ENCODE measurements at regions not wholly inside any gene's neighbourhood (a gene's known extent, or its start where the extent isn't known, plus 50 kb on each side); places are given as distances from the start of the nearest gene placed in this dataset.
"Not testable (repeated sequence)": the region's sequence is repeated elsewhere in the genome, so short reads cannot be mapped to it uniquely, and the experiment has no call there.

DNA sequence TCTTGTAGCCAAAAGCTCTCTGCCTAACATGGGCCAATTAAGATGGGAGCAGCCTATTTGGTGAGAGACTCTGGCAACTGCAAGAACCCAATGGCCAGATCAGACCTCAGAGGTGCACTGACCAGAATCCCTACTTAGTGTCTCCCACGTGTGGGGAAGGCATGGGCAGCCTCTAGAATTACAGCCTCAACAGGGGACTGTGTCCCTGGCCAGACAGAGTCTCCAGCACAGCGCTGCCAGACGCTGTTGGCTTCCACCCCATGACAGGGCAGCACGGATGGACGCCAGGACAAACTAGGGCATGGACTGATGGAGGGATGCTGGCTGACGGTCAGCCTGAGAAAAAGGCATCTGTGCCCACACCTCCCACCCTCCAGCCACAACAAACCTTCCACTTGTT, 729.3 kb upstream of the AUTS2 start:
- Histone ChIP-seq H3K9ac (ENCODE audit: low read length) (no peak overlapping the region), H3K4me1 (ENCODE audit: insufficient read depth, low read length) (no peaks in the 10 kb centered on the region), H2AFZ (ENCODE audit: low read depth, low read length) (no peak overlapping the region), H3K36me3 (ENCODE audit: insufficient read depth, low read length) (no peaks in the 10 kb centered on the region), H3K27ac (ENCODE audit: low read depth, low read length) (no peak overlapping the region), H3K79me2 (ENCODE audit: insufficient read depth, low read length) (no peaks in the 10 kb centered on the region), H4K20me1 (ENCODE audit: insufficient read depth, low read length) (no peaks in the 10 kb centered on the region), H3K4me3 (ENCODE audit: insufficient read depth, low read depth, low read length) (no peak overlapping the region), H3K27me3 (ENCODE audit: insufficient read depth, low read length) (no peaks in the 10 kb centered on the region), H3K4me2 (ENCODE audit: low read length) (no peak overlapping the region), H3K9me3 (ENCODE audit: insufficient read depth, low read depth, low read length) (no peaks in the 10 kb centered on the region)
- no peak overlapping the region for H3K27ac Mint-ChIP-seq (ENCODE audit: unreplicated experiment)
- H3K4me1 Mint-ChIP-seq (ENCODE audit: low read depth, unreplicated experiment) = no peaks in the 10 kb centered on the region
- no peaks in the 10 kb centered on the region for H3K36me3 Mint-ChIP-seq (ENCODE audit: low read depth, unreplicated experiment)
- no peak for DNase-seq (ENCODE audit: low read depth)
- no peak for FAIRE-seq
- no peak overlapping the region for H3K4me3 Mint-ChIP-seq (ENCODE audit: unreplicated experiment)
- TF ChIP-seq EZH2 (IDR thresholded peaks at IDR 0.05; ENCODE audit: insufficient read depth, low read length) = no peak
- TF ChIP-seq, protein P1, sequence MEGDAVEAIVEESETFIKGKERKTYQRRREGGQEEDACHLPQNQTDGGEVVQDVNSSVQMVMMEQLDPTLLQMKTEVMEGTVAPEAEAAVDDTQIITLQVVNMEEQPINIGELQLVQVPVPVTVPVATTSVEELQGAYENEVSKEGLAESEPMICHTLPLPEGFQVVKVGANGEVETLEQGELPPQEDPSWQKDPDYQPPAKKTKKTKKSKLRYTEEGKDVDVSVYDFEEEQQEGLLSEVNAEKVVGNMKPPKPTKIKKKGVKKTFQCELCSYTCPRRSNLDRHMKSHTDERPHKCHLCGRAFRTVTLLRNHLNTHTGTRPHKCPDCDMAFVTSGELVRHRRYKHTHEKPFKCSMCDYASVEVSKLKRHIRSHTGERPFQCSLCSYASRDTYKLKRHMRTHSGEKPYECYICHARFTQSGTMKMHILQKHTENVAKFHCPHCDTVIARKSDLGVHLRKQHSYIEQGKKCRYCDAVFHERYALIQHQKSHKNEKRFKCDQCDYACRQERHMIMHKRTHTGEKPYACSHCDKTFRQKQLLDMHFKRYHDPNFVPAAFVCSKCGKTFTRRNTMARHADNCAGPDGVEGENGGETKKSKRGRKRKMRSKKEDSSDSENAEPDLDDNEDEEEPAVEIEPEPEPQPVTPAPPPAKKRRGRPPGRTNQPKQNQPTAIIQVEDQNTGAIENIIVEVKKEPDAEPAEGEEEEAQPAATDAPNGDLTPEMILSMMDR (IDR thresholded peaks at IDR 0.05; ENCODE audit: insufficient read depth, low read depth, low read length) = no peak
- H3K27me3 Mint-ChIP-seq (ENCODE audit: low read depth, unreplicated experiment) = no peaks in the 10 kb centered on the region
- H3K9me3 Mint-ChIP-seq (ENCODE audit: unreplicated experiment) = peaks cover 15% of the 10 kb centered on the region

DNA sequence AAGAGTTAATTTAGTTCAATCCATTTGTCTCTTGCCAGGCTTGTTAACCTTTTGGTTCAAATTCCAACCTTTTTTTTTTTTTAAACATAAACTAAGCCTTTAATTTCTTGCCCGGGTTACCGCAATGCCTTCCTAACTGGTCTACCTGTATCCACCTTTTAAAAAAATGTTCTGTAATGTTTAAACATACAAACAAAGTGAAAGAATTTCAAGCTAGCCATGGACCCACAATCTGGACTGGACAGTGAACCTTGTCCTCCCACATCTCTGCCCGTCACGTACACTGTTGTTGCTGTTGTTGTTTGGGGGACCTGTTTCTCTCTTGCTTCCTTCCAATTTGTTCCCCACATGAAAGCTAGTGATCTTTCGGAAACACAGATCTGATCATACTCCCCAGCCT, 724.7 kb upstream of the AUTS2 start:
- no peaks in the 10 kb centered on the region for H3K36me3 Mint-ChIP-seq (ENCODE audit: low read depth, unreplicated experiment)
- Histone ChIP-seq H3K4me3 (ENCODE audit: insufficient read depth, low read depth, low read length) (no peak overlapping the region), H3K27me3 (ENCODE audit: insufficient read depth, low read length) (no peaks in the 10 kb centered on the region), H3K9me3 (ENCODE audit: insufficient read depth, low read depth, low read length) (no peaks in the 10 kb centered on the region), H3K36me3 (ENCODE audit: insufficient read depth, low read length) (no peaks in the 10 kb centered on the region), H2AFZ (ENCODE audit: low read depth, low read length) (no peak overlapping the region), H3K4me1 (ENCODE audit: insufficient read depth, low read length) (no peaks in the 10 kb centered on the region), H3K79me2 (ENCODE audit: insufficient read depth, low read length) (no peaks in the 10 kb centered on the region), H3K4me2 (ENCODE audit: low read length) (no peak overlapping the region), H3K9ac (ENCODE audit: low read length) (no peak overlapping the region), H3K27ac (ENCODE audit: low read depth, low read length) (no peak overlapping the region), H4K20me1 (ENCODE audit: insufficient read depth, low read length) (no peaks in the 10 kb centered on the region)
- no peaks in the 10 kb centered on the region for H3K4me1 Mint-ChIP-seq (ENCODE audit: low read depth, unreplicated experiment)
- no peak overlapping the region for H3K4me3 Mint-ChIP-seq (ENCODE audit: unreplicated experiment)
- TF ChIP-seq EZH2 (IDR thresholded peaks at IDR 0.05; ENCODE audit: insufficient read depth, low read length) = no peak
- TF ChIP-seq, protein P1 (IDR thresholded peaks at IDR 0.05; ENCODE audit: insufficient read depth, low read depth, low read length) = no peak
- peaks cover 10% of the 10 kb centered on the region for H3K9me3 Mint-ChIP-seq (ENCODE audit: unreplicated experiment)
- no peaks in the 10 kb centered on the region for H3K27me3 Mint-ChIP-seq (ENCODE audit: low read depth, unreplicated experiment)
- DNase-seq (ENCODE audit: low read depth) (no peak), FAIRE-seq (no peak)
- H3K27ac Mint-ChIP-seq (ENCODE audit: unreplicated experiment) = no peak overlapping the region

DNA sequence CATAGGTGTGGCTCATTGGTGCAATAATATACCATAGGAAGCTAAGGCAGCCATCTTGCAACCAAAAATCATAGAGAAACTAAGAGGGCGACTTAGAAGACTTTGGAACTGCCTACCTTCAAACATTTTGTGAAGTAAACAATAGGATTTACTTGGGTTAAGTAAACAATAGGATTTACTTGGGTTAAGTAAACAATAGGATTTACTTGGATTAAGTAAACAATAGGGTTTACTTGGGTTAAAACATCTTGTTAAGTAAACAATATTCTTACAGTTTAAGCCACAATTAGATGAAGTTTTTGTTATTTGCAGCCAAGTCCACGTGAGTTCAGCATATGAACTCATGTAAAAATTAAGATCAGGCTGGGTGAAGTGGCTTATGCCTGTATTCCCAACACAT, 722.4 kb upstream of the AUTS2 start:
- Mint-ChIP-seq H3K4me1 (ENCODE audit: low read depth, unreplicated experiment) (no peaks in the 10 kb centered on the region), H3K4me3 (ENCODE audit: unreplicated experiment) (no peak overlapping the region), H3K27ac (ENCODE audit: unreplicated experiment) (no peak overlapping the region), H3K9me3 (ENCODE audit: unreplicated experiment) (peaks cover 9% of the 10 kb centered on the region), H3K36me3 (ENCODE audit: low read depth, unreplicated experiment) (no peaks in the 10 kb centered on the region), H3K27me3 (ENCODE audit: low read depth, unreplicated experiment) (no peaks in the 10 kb centered on the region)
- DNase-seq (ENCODE audit: low read depth) (no peak), FAIRE-seq (peak; percentile 32)
- H2AFZ ChIP-seq (ENCODE audit: low read depth, low read length) = no peak overlapping the region
- no peaks in the 10 kb centered on the region for H3K27me3 ChIP-seq (ENCODE audit: insufficient read depth, low read length)
- H3K36me3 ChIP-seq (ENCODE audit: insufficient read depth, low read length) = no peaks in the 10 kb centered on the region
- no peak overlapping the region for H3K27ac ChIP-seq (ENCODE audit: low read depth, low read length)
- H4K20me1 ChIP-seq (ENCODE audit: insufficient read depth, low read length) = no peaks in the 10 kb centered on the region
- no peak overlapping the region for H3K4me2 ChIP-seq (ENCODE audit: low read length)
- no peak overlapping the region for H3K4me3 ChIP-seq (ENCODE audit: insufficient read depth, low read depth, low read length)
- no peaks in the 10 kb centered on the region for H3K4me1 ChIP-seq (ENCODE audit: insufficient read depth, low read length)
- H3K79me2 ChIP-seq (ENCODE audit: insufficient read depth, low read length) = no peaks in the 10 kb centered on the region
- no peak overlapping the region for H3K9ac ChIP-seq (ENCODE audit: low read length)
- TF ChIP-seq, protein P1 (IDR thresholded peaks at IDR 0.05; ENCODE audit: insufficient read depth, low read depth, low read length) = no peak
- no peak for TF ChIP-seq EZH2 (IDR thresholded peaks at IDR 0.05; ENCODE audit: insufficient read depth, low read length)
- no peaks in the 10 kb centered on the region for H3K9me3 ChIP-seq (ENCODE audit: insufficient read depth, low read depth, low read length)

GRCh38 chr7:68887116-68887515, 711.2 kb upstream of the AUTS2 start:
- not testable (repeated sequence) for H4K20me1 ChIP-seq (ENCODE audit: insufficient read depth, low read length); H3K27ac Mint-ChIP-seq (ENCODE audit: unreplicated experiment); H3K4me1 ChIP-seq (ENCODE audit: insufficient read depth, low read length); DNase-seq (ENCODE audit: low read depth); H3K27me3 ChIP-seq (ENCODE audit: insufficient read depth, low read length); H3K9me3 ChIP-seq (ENCODE audit: insufficient read depth, low read depth, low read length); H3K4me1 Mint-ChIP-seq (ENCODE audit: low read depth, unreplicated experiment); H3K9ac ChIP-seq (ENCODE audit: low read length); FAIRE-seq; H3K36me3 ChIP-seq (ENCODE audit: insufficient read depth, low read length); H3K9me3 Mint-ChIP-seq (ENCODE audit: unreplicated experiment); H3K27ac ChIP-seq (ENCODE audit: low read depth, low read length); H3K36me3 Mint-ChIP-seq (ENCODE audit: low read depth, unreplicated experiment); H3K79me2 ChIP-seq (ENCODE audit: insufficient read depth, low read length); H3K4me2 ChIP-seq (ENCODE audit: low read length); H2AFZ ChIP-seq (ENCODE audit: low read depth, low read length); H3K4me3 Mint-ChIP-seq (ENCODE audit: unreplicated experiment); H3K27me3 Mint-ChIP-seq (ENCODE audit: low read depth, unreplicated experiment); H3K4me3 ChIP-seq (ENCODE audit: insufficient read depth, low read depth, low read length)

Measured in astrocyte (in vitro differentiated cells and primary cell).